CD4-positive, alpha-beta T cell treated with Interleukin-4 for 1 hour (primary cell): ENCODE measurements at regions not wholly inside any gene's neighbourhood (a gene's known extent, or its start where the extent isn't known, plus 50 kb on each side); places are given as distances from the start of the nearest gene placed in this dataset.
"Not testable (repeated sequence)": the region's sequence is repeated elsewhere in the genome, so short reads cannot be mapped to it uniquely, and the experiment has no call there.

Experiments used
- DNase-seq, 2 donors: peaks; one replicate each; pipeline ENCODE4 v3.0.0-alpha.2; 2020 to 2022

DNA sequence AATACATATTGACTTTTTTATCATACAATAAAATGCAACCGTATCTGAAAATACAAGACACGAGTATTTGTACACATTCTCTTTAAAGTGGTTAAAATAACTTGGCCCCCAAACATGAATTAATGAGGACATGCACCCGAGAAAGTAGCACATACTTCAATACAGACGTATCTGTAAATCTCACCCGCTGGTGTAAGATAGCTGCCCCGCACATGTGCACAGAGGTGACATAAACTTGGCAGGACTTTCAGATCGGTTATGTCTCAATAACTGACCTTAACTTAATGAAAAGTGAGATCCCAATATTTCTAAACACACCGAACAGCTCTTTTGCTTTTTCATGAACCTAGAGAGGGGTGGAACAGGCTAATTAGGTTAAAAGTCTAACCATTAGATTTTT, 91.5 kb upstream of the RPS6KA2 start:
- no peak for DNase-seq

DNA sequence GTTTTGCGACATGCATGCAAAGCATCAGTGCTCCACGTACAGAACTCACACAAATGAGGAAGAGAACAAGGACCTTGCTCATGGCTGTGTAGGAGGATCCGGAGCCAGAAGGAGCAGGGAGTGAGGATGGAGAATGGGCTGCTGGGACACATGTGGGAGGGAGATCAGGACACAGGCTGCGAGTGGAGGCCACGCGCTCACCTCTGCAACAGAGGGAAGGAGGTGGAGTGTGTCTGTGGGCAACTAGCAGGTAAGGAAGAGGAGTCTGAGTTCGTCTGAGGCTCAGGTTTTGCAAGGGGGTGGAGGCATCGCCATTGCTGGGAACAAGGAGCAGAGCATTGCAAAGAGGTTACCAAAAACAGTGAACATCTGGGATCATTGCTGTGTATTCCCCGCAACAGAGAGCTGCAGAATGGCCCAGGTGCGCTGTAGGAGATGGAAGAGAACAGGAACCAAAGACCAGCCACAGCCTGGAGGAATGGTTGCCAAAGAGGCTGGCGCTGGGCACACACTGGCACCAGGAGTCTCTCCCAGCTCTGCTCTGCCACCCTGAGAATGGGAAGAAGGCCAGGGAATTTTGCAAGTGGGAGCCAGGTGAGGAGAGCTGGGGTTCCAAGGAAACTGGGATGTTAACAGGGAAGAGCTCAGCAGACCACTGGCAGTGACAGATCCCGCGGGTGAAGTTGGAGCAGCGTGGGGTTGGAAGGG, 90.0 kb upstream of the RPS6KA2 start:
- DNase-seq = no peak

DNA sequence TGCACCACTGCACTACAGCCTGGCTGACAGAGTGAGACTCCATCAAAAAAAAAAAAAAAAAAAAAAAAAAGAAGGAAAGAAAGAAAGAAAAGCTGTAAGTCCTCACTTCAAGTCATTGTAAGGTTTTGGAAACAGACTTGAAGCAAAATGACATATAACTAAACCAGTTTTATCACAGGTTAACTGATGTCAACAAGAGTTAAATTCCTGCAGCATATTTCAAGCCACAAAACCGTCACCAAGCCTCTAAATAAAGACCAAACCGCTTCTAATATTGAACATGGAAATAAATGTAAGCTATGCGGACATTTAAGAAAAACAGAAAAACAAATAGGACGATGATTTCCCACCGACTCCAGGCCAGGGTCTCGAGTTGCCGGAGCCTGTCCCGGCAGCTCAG, 88.9 kb upstream of the RPS6KA2 start:
- no peak for DNase-seq

DNA sequence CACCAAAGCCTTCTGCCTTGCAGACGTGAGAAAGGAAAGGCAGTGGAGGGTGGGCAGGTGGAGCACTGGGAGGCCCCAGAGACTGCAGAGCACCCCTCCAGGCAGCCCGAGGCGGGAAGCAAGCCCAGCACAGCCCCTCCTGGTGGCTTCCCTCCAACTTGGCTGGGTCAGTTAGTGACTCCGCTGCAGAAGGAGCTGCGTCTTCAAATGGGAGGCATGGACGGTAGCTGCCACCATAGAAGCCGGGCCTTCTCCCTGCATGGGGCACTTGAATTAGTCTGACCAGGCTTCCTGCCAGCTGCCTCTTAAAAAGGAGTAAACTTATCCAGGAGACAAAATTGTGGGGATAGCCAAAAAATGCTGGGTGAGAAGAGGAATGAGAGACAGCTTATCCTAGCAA, 88.0 kb upstream of the RPS6KA2 start:
- no peak for DNase-seq

DNA sequence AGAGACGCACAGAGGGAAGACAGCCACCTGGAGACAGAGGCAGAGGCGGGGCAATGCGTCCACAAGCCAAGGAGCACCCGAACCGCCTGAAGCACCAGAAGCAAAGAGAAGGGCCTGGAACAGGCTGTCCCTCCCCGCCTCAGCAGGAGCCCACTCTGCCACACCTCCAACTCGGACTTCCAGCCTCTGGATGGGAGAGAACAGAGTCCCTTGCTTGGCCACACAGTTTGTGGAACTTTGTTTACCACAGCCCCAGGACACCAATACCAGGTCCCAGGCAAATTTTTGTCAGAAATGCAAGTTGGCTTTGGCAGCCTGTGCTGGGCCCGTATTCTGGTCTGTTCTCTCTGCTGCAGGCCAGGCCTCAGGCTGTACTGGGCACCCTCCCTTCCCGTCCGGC, 87.5 kb upstream of the RPS6KA2 start:
- no peak for DNase-seq

DNA sequence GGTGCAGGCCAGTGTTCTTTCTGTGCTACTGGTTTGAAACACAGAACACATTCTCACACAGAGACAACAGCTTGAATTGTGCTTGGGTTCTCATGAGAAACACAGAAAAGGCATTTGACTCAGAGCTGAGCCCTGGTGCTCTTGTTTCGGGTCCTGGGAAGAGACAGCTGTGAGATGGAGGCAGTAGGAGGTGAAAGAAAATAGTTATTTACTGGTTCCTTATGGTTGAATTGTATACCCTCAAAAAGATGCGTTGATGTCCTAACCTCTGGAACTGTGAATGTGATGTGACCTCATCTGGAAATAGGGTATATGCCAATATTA, 87.1 kb upstream of the RPS6KA2 start:
- no peak for DNase-seq

DNA sequence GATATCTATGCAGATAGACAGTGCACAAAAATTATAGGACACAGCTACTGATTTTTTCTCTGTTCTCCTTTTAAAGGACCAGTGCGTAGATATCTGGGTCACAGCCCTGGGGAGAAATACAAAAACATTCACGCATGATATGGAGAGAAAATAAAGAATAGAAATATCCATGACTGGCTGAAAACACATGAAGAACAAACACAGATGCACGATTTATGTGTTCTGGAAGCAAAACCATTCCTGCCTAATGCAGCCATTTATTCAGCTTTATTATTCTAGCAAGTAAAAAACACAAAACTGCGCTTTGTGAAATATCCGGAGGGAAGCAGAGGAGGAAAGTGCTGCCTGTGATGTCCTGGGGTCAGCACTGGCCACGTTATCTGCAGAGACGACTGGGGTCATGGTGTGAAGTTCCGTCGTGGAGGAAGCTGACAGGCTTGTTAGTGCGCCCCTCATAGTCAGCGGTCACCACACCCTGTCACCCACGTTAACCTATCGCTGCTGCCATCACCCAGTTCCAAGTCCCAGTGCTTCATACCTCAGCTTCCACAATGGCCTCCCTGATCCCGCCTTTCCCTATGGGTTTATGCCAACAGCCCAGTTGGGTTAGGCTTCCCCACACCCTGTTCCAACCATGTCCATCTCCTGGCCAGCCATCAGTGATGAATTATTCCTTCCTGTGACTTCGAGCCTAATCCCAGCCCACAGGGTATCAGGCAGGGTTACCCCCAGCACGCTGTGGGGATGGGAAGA, 86.6 kb upstream of the RPS6KA2 start:
- no peak for DNase-seq

DNA sequence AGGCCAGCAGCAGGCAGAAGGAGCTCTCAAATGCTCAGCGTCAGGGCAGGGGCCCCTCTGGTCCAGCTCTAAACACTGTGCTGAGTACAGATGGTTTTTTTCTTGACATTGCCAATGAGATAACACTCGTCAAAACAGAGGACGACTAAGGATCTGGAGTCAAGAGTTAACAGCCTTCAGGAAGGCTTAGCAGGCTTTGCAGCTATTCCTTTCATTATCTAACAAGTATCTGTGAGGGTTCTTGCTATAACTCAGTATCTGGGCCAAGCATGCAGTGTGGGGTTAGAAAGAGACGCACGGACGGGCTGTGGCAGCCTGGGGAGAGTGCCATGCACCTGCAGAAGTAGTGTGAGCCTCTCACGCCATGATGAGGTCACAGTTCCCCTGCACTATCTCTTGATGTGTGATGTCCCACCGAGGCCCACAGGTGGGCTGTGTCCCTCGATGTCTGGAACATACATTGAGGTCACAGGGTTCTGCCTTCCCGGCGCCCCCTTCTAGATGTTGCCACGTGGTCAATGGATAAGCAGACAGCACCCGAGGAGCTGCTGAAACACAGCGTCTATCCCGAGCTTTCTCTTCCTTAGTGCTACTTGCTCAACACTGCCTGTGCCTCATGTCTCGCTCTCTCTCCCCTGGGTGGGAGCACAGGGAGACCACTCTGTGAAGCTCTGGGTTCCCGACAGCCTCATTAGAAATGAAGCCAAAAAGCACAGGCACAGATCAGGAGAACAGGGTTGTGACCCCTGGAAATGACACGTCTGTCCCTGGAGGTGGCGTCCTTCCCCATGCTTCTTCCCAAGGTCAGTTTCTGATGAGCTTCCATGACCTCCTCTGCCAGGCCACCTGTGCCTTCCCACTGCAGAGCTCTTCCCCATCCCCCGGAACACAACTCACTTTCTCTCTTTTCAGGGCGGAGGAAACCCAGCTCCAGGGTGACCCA, 85.5 kb upstream of the RPS6KA2 start:
- no peak for DNase-seq

DNA sequence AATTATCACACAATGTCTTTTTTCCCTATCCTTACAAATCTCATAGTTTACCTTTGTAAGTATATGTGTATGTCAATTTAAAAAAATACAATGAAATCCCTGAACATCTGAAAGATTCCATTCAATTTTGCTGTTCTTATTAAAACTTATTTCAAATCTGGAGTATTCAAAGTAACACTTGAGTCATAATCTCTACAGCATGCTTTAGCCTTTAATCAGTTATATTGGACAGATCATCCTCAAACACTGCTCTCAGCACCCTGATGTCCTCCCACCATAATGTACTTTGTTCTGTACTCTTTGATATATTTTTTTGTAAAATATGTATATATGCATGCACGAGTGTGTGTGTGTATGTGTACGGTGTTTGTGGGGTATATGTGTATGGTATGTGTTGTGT, 83.0 kb upstream of the RPS6KA2 start:
- DNase-seq = no peak

DNA sequence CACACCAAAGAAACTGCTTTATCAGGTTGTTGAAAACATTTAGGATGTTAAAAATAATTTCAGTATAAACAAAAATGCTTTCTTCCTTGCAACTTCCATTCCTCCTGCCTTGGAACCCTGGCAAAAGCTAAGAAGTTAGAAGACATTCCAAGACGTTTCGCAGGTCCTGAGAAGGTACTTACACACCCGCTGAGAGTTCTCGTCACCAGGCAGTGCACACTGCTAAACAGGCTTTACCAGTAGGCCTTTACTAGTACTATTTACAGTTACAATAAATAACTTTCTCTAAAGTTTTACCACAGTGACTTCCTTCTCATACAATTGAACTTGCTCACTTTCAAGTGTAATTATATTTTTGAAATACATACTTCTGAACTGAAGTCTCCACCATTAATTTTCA, 81.4 kb upstream of the RPS6KA2 start:
- no peak for DNase-seq

DNA sequence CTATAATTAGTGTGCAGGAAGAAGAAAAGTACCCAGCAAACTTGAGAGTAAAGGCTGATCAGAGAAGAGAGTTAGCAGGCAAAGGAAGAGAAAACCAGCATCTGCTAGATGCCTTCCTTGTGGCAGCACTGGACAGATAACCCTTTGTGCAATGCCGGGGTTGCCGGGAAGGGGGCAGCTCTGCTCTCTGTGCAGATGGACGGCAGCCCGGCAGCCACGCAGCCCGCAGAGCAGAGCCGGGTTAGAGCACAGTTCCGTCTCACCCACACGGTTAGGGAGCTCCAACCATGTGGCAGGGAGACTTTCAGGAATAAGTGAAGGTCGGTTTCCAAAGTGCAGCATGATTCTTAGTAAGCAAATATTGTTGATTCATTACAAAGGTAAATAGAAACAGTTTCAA, 80.0 kb upstream of the RPS6KA2 start:
- no peak for DNase-seq

DNA sequence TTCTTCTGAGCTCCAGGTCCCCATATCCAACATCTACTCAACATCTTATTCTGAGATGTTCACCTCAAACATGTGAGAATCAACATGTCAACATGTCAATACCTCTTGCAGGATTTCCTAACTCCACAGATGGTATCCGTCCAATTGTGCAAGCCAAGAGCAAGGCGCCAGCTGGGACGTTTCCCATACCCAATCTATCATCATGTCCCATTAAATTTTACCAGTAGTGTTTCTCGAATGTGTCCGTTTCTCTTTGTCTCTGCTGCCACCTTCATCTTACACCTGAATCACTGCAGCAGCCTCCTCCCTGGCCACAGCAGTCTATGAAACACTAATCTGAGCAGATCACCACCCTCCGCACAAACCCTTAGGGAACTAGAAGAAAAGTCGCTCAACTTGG, 78.0 kb upstream of the RPS6KA2 start:
- no peak for DNase-seq

DNA sequence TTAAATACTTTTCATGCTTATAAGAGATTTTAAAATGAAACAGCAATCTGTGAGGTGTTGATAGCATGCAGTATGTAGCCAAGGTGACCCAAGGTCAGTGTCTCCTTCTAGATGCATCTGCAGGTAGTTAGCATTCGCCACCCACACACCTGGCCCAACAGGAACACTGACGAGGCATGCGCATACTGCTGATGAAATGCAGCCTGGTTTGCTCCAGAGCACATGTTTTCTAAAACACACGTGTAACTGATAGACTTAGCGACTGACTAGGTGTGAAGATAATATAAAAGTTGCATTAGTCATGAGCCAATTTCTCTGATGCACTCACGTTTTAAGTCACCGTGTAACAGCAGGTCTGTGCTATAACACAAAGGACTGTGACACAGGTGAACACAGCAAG, 77.1 kb upstream of the RPS6KA2 start:
- no peak for DNase-seq

DNA sequence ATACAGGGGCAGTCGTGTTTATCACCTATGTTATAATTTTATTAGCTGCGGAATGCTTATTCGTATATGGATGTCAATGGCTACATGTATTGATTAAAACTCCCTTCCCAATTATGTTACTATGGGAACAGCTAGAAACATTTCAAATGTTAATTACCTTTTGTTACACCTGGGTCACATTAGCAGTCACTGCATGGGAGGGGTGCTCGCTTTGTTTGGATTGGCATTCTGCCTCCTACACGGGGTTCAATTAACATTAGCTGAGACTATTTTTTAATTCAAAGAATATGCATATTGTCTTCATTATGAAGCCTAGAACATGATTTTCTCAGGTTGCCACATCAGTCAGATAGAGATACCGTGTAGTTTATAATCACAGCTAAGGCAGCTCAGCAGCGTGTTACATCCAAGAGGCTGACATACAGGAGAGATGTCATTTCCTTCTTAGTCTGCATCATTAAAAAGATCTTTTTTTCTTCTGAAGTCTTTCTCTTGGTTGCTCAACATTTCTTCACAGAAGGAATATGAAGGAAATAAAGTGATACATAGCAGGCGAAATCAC, 76.2 kb upstream of the RPS6KA2 start:
- DNase-seq = no peak

DNA sequence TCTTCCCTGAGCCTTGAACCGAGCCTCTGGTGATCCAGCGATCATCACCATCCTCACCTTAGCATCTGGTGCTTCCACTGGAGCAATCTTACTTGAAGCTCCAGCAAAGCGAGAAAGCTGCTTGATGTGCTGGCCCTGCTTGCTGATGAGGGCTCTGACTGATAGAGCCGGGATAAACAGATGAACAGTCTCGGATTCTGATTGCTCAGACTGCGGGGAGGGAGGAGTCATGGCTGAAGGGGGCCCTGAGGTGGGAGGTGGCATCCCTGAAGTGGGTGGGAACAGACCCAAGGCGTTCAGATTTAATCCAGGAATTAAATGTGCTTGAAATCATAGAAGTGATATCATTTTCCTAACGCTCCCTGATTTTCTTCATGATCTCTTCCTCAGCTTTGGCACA, 74.4 kb upstream of the RPS6KA2 start:
- not testable (repeated sequence) for DNase-seq

DNA sequence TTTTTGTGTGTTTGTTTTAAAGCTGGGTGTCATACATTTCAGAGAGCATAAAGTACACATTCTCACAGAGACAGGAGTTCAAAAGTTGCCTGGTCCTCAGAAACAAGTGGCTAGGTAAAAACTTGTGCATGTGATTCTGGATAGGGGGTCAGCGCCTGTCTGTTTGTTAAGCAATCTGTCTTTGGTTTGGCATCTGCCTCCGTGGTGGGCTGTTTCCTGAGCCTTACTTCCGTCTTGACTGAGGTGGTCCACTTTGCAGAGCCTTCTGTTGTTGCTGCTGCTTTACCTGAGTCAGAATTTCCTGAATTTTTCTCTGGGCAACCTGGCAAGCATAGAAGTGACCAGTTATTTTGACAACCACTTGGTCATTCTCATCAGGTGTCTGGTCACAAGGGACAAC, 73.8 kb upstream of the RPS6KA2 start:
- not testable (repeated sequence) for DNase-seq

DNA sequence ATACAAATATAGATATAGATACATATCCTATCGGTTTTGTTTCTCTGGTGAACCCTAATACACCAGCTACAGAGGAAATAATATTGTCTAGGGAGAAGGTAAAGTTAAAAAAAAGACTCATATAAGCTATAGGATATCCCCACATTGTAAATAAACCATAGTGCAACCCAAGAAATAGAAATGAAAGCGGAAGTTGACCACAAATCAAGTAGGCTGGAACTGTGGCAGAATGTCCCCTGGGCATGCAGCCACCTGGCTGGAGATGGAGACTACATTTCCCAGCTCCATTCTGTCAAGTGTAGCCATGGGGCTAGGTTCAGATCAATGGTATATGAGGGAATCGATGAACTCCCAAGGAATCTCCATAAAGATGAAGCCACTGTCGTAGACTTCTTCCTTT, 70.1 kb upstream of the RPS6KA2 start:
- DNase-seq = no peak

DNA sequence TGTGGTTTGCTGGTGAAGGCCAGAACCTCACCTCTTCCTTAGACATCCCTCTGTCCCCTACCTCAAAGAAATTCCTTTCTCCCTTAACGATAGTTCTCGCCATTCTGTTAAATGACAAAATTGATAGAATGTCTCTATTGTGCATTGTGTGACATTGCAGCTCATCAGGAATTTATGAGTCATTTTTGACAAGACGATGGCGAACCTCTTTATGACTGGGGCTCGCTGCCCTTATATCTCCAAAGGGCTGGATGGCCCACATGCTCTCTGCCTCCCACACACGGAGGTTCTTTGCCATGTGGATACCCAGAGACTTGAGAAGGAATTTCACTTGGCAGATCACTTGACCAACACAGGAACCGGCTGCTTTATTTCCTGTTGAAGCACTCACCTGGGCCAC, 66.8 kb upstream of the RPS6KA2 start:
- no peak for DNase-seq

DNA sequence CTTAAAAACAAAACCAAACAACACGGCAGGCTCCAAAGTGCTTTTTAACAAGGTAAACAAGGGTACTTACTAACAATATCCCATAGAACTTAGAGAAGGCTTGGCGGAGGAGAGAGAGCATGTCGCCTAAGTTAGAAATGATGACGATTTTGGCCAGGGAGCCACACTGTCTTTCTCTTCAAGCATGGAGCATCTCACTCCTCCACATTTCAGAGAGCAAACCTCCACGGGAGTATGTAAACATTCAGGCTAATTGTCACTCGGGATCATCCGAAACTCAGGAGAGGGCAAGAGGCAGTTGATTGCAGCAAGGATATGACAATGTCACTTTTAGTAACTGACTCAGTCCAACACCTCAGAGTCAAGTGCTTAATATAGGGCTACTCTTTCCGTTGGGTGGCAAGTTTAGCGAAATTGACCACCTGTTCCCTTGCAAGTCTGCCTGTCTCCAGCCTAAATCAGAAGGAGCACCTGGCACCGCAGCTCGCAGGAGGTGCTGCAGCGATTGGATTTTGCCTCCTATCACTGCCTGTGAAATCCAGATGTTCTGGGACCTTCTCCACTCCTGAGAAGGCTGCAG, 65.8 kb upstream of the RPS6KA2 start:
- DNase-seq = no peak

DNA sequence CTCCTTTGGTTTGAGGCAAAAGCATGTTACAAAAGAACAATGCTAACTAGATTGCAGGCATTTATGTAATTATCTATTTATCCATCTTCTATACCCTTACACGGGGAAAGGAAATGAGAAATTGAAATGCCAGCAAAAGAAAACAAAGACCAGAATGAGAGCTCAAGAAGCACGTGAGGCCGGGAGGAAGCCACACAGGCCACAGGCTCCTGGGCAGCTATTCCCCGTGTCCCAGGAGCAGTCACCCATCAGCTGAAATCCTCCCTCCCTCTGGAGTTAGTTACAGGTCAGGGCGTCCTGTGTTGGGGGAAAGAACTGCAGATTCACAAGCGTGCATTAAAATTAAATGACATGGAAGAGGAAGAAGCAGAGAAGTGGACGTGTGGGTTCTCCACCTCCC, 64.7 kb upstream of the RPS6KA2 start:
- DNase-seq = no peak

DNA sequence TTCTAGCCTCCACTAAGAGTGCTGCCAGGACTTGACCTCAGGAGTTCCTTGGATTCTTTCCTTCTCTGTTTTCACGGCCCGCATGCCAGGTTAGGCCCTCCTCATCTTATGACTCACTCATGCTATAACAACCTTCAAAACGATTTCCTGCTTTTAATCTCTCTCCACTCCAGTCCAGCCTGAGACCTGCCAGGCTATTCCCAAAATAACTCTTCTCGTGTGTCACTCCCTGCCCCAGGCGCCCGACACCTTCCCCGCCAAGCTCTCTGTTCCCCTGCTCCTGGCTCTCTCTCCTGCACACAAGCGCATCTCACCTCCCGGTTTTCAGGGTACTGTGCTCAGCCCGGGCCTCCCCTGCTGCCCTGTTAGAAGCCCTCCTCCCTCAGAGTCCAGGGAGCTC, 64.1 kb upstream of the RPS6KA2 start:
- no peak for DNase-seq

DNA sequence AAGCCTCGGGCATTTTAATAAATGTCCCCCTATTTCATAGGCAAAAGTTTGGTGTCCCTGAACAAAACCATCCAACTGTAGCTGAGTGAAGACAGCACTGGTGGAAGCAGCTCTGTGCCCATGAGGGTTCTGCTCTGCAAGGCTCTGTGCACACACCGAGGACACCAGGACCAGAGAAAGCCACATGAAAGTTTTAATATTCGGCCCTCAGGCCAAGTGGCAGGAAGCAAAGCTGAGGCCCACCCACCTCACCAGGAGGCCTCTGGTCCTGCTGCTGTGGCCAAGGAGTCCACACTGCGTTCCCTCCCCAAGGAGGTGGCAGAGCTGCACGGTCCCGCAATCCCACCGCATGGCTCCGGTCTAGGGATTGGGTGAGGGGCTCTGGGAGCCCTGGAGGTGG, 62.6 kb upstream of the RPS6KA2 start:
- DNase-seq = no peak

DNA sequence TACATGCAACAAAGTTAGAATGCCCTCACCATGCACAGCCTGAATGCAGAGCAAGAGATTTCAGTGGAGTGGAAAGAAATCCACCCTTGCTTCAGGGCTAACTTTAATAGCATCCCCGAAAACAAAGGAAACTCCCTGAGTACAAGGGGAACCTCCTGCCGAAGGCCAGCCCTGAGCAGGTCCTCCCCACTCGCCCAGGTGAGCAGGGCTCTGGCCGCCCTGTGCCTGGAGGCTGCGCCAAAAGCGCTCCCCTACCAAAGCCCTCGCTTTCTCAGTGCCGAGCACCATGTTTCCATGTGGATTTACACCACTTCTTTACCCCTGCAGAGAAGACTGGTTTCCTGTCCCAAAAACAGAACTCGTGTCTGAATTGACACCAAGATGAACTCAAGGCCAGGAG, 61.9 kb upstream of the RPS6KA2 start:
- DNase-seq = no peak
